HG03280 (cell line): ENCODE measurements at regions not wholly inside any gene's neighbourhood (a gene's known extent, or its start where the extent isn't known, plus 50 kb on each side); places are given as distances from the start of the nearest gene placed in this dataset.
"Not testable (repeated sequence)": the region's sequence is repeated elsewhere in the genome, so short reads cannot be mapped to it uniquely, and the experiment has no call there.

Experiments used
- ATAC-seq: cut with Tn5 transposase; IDR thresholded peaks from one replicate; pipeline ENCODE4 v1.9.1; 2021; ENCODE audit warnings: mild to moderate bottlenecking, moderate library complexity; ENCODE audit not compliant: unreplicated experiment

- no peak for ATAC-seq
These were observed 52.0 kb upstream of the LRIG1 start for GRCh38 chr3:66552846-66553245.

- no peak for ATAC-seq
These were observed 52.8 kb upstream of the LRIG1 start for GRCh38 chr3:66553441-66554113.

- ATAC-seq: no peak
These were observed 53.4 kb upstream of the LRIG1 start for GRCh38 chr3:66554178-66554577.

- ATAC-seq: no peak
These were observed 54.5 kb upstream of the LRIG1 start for GRCh38 chr3:66555214-66555844.

- ATAC-seq: no peak
These were observed 56.3 kb upstream of the LRIG1 start for GRCh38 chr3:66557170-66557569.

GRCh38 chr3:66559924-66560323, 59.1 kb upstream of the LRIG1 start:
- not testable (repeated sequence) for ATAC-seq

- no peak for ATAC-seq
These were observed 60.5 kb upstream of the LRIG1 start for GRCh38 chr3:66561367-66561766.

GRCh38 chr3:66565301-66565700, 64.5 kb upstream of the LRIG1 start:
- ATAC-seq: no peak

- ATAC-seq: no peak
These were observed 66.3 kb upstream of the LRIG1 start for GRCh38 chr3:66567077-66567476.

GRCh38 chr3:66572090-66572675, 71.4 kb upstream of the LRIG1 start:
- ATAC-seq: no peak

- no peak for ATAC-seq
These were observed 72.3 kb upstream of the LRIG1 start for GRCh38 chr3:66572938-66573710.

GRCh38 chr3:66574091-66574490, 73.3 kb upstream of the LRIG1 start:
- ATAC-seq: no peak

GRCh38 chr3:66577426-66578203, 76.8 kb upstream of the LRIG1 start:
- ATAC-seq: no peak

- ATAC-seq: no peak
These were observed 80.4 kb upstream of the LRIG1 start for GRCh38 chr3:66581256-66581655.

- ATAC-seq: peak; percentile 80
These were observed 82.0 kb upstream of the LRIG1 start for GRCh38 chr3:66582721-66583423.

GRCh38 chr3:66583424-66584040, 82.7 kb upstream of the LRIG1 start:
- no peak for ATAC-seq

- no peak for ATAC-seq
These were observed 84.8 kb upstream of the LRIG1 start for GRCh38 chr3:66585520-66586095.

GRCh38 chr3:66586853-66587252, 86.0 kb upstream of the LRIG1 start:
- no peak for ATAC-seq

- ATAC-seq: no peak
These were observed 87.6 kb upstream of the LRIG1 start for GRCh38 chr3:66588340-66588847.
